ENCODE measurements at regions not wholly inside any gene's neighbourhood (a gene's known extent, or its start where the extent isn't known, plus 50 kb on each side); places are given as distances from the start of the nearest gene placed in this dataset.

GRCh38 chr15:69643971-69644370, 191.4 kb downstream of the RPLP1 start:
- H3K9me3 ChIP-seq (ENCODE audit: control insufficient read depth in 5 of 5, low read length in 5 of 5) = peaks cover 0 to 8% (median 3%) of the 10 kb centered on the region in 5 donors
- no peak overlapping the region for H3K27ac ChIP-seq (ENCODE audit: low read depth, low read length)
- H3K4me3 ChIP-seq (ENCODE audit: low read depth in 1 of 5, low read length in 5 of 5) = no peak overlapping the region
- peaks cover 0 to 7% (median 5%) of the 10 kb centered on the region in 5 donors for H3K4me1 ChIP-seq (ENCODE audit: control insufficient read depth in 5 of 5, insufficient read depth in 5 of 5, low read length in 5 of 5)
- H3K36me3 ChIP-seq (ENCODE audit: control insufficient read depth in 5 of 5, insufficient read depth in 5 of 5, low read length in 5 of 5) = no peaks in the 10 kb centered on the region
- H3K27me3 ChIP-seq (ENCODE audit: control insufficient read depth in 5 of 5, insufficient read depth in 4 of 5, low read length in 5 of 5) = peaks cover 0 to 7% (median 4%) of the 10 kb centered on the region in 5 donors
- no peak overlapping the region for H3K9ac ChIP-seq (ENCODE audit: low read length in 5 of 5)

- peaks cover 0 to 15% (median 4%) of the 10 kb centered on the region in 5 donors for H3K27me3 ChIP-seq (ENCODE audit: control insufficient read depth in 5 of 5, insufficient read depth in 4 of 5, low read length in 5 of 5)
- no peak overlapping the region for H3K4me3 ChIP-seq (ENCODE audit: low read depth in 1 of 5, low read length in 5 of 5)
- H3K27ac ChIP-seq (ENCODE audit: low read depth, low read length) = no peak overlapping the region
- H3K9ac ChIP-seq (ENCODE audit: low read length in 5 of 5) = no peak overlapping the region
- H3K36me3 ChIP-seq (ENCODE audit: control insufficient read depth in 5 of 5, insufficient read depth in 5 of 5, low read length in 5 of 5) = no peaks in the 10 kb centered on the region
- peaks cover 0 to 4% (median 3%) of the 10 kb centered on the region in 5 donors for H3K9me3 ChIP-seq (ENCODE audit: control insufficient read depth in 5 of 5, low read length in 5 of 5)
- H3K4me1 ChIP-seq (ENCODE audit: control insufficient read depth in 5 of 5, insufficient read depth in 5 of 5, low read length in 5 of 5) = peaks cover 0 to 7% (median 5%) of the 10 kb centered on the region in 5 donors
Observed at GRCh38 chr15:69644876-69645275, 192.3 kb downstream of the RPLP1 start.

- no peaks in the 10 kb centered on the region for H3K9me3 ChIP-seq (ENCODE audit: control insufficient read depth in 5 of 5, low read length in 5 of 5)
- H3K9ac ChIP-seq (ENCODE audit: low read length in 5 of 5) = no peak overlapping the region
- H3K4me3 ChIP-seq (ENCODE audit: low read depth in 1 of 5, low read length in 5 of 5) = no peak overlapping the region
- peaks cover 0 to 20% (median 4%) of the 10 kb centered on the region in 5 donors for H3K27me3 ChIP-seq (ENCODE audit: control insufficient read depth in 5 of 5, insufficient read depth in 4 of 5, low read length in 5 of 5)
- H3K27ac ChIP-seq (ENCODE audit: low read depth, low read length) = no peak overlapping the region
- H3K4me1 ChIP-seq (ENCODE audit: control insufficient read depth in 5 of 5, insufficient read depth in 5 of 5, low read length in 5 of 5) = peaks cover 0 to 7% (median 6%) of the 10 kb centered on the region in 5 donors
- no peaks in the 10 kb centered on the region for H3K36me3 ChIP-seq (ENCODE audit: control insufficient read depth in 5 of 5, insufficient read depth in 5 of 5, low read length in 5 of 5)
Observed at GRCh38 chr15:69647142-69647513, 194.5 kb downstream of the RPLP1 start.

DNA sequence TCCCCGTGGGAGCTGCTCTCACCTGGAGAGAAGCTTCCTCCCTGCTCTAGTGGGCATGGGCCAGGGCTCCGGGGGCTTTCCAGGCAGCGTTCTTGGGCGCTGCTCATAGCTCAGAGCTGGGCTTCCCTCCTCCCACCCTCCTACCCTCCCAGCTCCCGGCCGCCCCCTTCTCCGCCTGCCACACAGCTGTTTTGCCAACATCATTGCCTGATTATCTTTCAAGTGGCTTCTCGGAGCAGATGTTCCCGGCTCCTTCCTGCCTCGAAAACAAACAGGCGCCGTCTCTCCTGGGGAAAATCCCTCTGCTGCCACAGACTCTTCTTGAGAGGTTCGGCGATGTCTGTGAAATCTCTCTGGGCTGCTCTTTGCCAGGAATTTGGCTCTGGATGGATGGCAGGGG, 195.6 kb downstream of the RPLP1 start:
- Histone ChIP-seq H3K9ac (ENCODE audit: low read length in 5 of 5) (no peak overlapping the region), H3K36me3 (ENCODE audit: control insufficient read depth in 5 of 5, insufficient read depth in 5 of 5, low read length in 5 of 5) (no peaks in the 10 kb centered on the region), H3K4me3 (ENCODE audit: low read depth in 1 of 5, low read length in 5 of 5) (peak overlapping the region in 1 of 5 donors; percentile 10)

GRCh38 chr15:69648775-69649735, 196.4 kb downstream of the RPLP1 start:
- Histone ChIP-seq H3K4me1 (ENCODE audit: control insufficient read depth in 5 of 5, insufficient read depth in 5 of 5, low read length in 5 of 5) (peaks cover 0 to 15% (median 9%) of the 10 kb centered on the region in 5 donors), H3K36me3 (ENCODE audit: control insufficient read depth in 5 of 5, insufficient read depth in 5 of 5, low read length in 5 of 5) (no peaks in the 10 kb centered on the region), H3K4me3 (ENCODE audit: low read depth in 1 of 5, low read length in 5 of 5) (peak overlapping the region in 1 of 5 donors; percentile 10), H3K9ac (ENCODE audit: low read length in 5 of 5) (no peak overlapping the region), H3K9me3 (ENCODE audit: control insufficient read depth in 5 of 5, low read length in 5 of 5) (no peaks in the 10 kb centered on the region), H3K27ac (ENCODE audit: low read depth, low read length) (no peak overlapping the region), H3K27me3 (ENCODE audit: control insufficient read depth in 5 of 5, insufficient read depth in 4 of 5, low read length in 5 of 5) (peaks cover 0 to 20% (median 4%) of the 10 kb centered on the region in 5 donors)

More for the DNA sequence above, 195.6 kb downstream of the RPLP1 start:
- peaks cover 0 to 20% (median 4%) of the 10 kb centered on the region in 5 donors for H3K27me3 ChIP-seq (ENCODE audit: control insufficient read depth in 5 of 5, insufficient read depth in 4 of 5, low read length in 5 of 5)
- no peak overlapping the region for H3K27ac ChIP-seq (ENCODE audit: low read depth, low read length)
- peaks cover 0 to 15% (median 9%) of the 10 kb centered on the region in 5 donors for H3K4me1 ChIP-seq (ENCODE audit: control insufficient read depth in 5 of 5, insufficient read depth in 5 of 5, low read length in 5 of 5)
- no peaks in the 10 kb centered on the region for H3K9me3 ChIP-seq (ENCODE audit: control insufficient read depth in 5 of 5, low read length in 5 of 5)

GRCh38 chr15:69652293-69652692, 199.7 kb downstream of the RPLP1 start:
- Histone ChIP-seq H3K27me3 (ENCODE audit: control insufficient read depth in 5 of 5, insufficient read depth in 4 of 5, low read length in 5 of 5) (peaks cover 0 to 20% (median 9%) of the 10 kb centered on the region in 5 donors), H3K9ac (ENCODE audit: low read length in 5 of 5) (no peak overlapping the region), H3K4me1 (ENCODE audit: control insufficient read depth in 5 of 5, insufficient read depth in 5 of 5, low read length in 5 of 5) (peaks cover 0 to 21% (median 15%) of the 10 kb centered on the region in 5 donors), H3K27ac (ENCODE audit: low read depth, low read length) (no peak overlapping the region), H3K36me3 (ENCODE audit: control insufficient read depth in 5 of 5, insufficient read depth in 5 of 5, low read length in 5 of 5) (no peaks in the 10 kb centered on the region), H3K9me3 (ENCODE audit: control insufficient read depth in 5 of 5, low read length in 5 of 5) (no peaks in the 10 kb centered on the region), H3K4me3 (ENCODE audit: low read depth in 1 of 5, low read length in 5 of 5) (no peak overlapping the region)

DNA sequence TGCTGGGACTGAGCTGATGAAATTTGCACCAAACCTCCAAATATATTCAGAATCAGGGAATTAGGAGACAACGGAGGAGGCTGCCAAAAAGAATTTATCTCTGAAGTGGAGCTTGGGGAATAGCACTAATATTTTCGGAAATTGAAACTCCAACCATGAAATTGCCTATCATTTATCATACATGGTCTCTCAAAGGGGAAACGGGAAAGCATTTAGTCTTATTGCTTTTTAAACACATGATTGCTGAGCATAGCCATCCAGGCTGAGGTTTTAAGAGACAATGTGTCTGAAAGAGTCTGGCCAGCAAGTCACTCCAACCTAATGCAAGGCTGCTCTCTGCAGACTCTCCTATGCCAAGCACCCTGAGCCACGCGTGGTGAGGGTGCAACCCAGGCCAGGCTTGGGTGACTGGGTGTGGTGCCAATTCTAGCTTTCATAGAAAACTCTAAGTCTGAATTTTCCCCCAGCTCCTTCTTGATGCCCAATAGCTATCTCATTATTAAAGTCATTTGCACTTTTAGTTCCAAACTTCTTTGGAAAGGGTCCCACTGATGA, 200.2 kb downstream of the RPLP1 start:
- Histone ChIP-seq H3K27ac (ENCODE audit: low read depth, low read length) (no peak overlapping the region), H3K9me3 (ENCODE audit: control insufficient read depth in 5 of 5, low read length in 5 of 5) (no peaks in the 10 kb centered on the region), H3K27me3 (ENCODE audit: control insufficient read depth in 5 of 5, insufficient read depth in 4 of 5, low read length in 5 of 5) (peaks cover 0 to 20% (median 10%) of the 10 kb centered on the region in 5 donors), H3K36me3 (ENCODE audit: control insufficient read depth in 5 of 5, insufficient read depth in 5 of 5, low read length in 5 of 5) (no peaks in the 10 kb centered on the region), H3K9ac (ENCODE audit: low read length in 5 of 5) (no peak overlapping the region), H3K4me3 (ENCODE audit: low read depth in 1 of 5, low read length in 5 of 5) (no peak overlapping the region), H3K4me1 (ENCODE audit: control insufficient read depth in 5 of 5, insufficient read depth in 5 of 5, low read length in 5 of 5) (peaks cover 0 to 21% (median 15%) of the 10 kb centered on the region in 5 donors)

DNA sequence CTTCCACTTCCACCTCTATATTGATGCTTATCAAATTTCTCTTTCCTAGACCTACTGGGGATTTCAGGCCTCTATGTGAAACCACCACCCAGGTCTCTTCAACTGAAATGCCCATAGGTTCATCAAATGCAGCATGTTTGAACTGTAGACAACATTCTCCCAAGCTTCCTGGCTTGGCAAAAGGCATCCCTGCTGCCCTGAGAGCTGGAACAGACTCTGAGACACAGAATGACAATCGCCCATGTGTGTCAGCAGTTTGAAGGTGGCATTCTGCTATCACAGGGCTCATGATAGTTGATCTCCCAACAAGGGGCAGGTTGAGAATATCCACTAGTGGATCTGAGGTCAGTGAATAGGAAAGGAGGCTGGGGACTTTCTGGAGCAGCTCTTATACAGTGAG, 200.7 kb downstream of the RPLP1 start:
- Histone ChIP-seq H3K4me1 (ENCODE audit: control insufficient read depth in 5 of 5, insufficient read depth in 5 of 5, low read length in 5 of 5) (peaks cover 0 to 17% (median 13%) of the 10 kb centered on the region in 5 donors), H3K9me3 (ENCODE audit: control insufficient read depth in 5 of 5, low read length in 5 of 5) (no peaks in the 10 kb centered on the region), H3K9ac (ENCODE audit: low read length in 5 of 5) (no peak overlapping the region), H3K4me3 (ENCODE audit: low read depth in 1 of 5, low read length in 5 of 5) (no peak overlapping the region), H3K36me3 (ENCODE audit: control insufficient read depth in 5 of 5, insufficient read depth in 5 of 5, low read length in 5 of 5) (no peaks in the 10 kb centered on the region), H3K27ac (ENCODE audit: low read depth, low read length) (no peak overlapping the region), H3K27me3 (ENCODE audit: control insufficient read depth in 5 of 5, insufficient read depth in 4 of 5, low read length in 5 of 5) (peaks cover 0 to 20% (median 7%) of the 10 kb centered on the region in 5 donors)

GRCh38 chr15:69653846-69654245, 201.2 kb downstream of the RPLP1 start:
- Histone ChIP-seq H3K27me3 (ENCODE audit: control insufficient read depth in 5 of 5, insufficient read depth in 4 of 5, low read length in 5 of 5) (peaks cover 0 to 15% (median 7%) of the 10 kb centered on the region in 5 donors), H3K9ac (ENCODE audit: low read length in 5 of 5) (no peak overlapping the region), H3K4me3 (ENCODE audit: low read depth in 1 of 5, low read length in 5 of 5) (no peak overlapping the region), H3K27ac (ENCODE audit: low read depth, low read length) (no peak overlapping the region), H3K36me3 (ENCODE audit: control insufficient read depth in 5 of 5, insufficient read depth in 5 of 5, low read length in 5 of 5) (no peaks in the 10 kb centered on the region), H3K4me1 (ENCODE audit: control insufficient read depth in 5 of 5, insufficient read depth in 5 of 5, low read length in 5 of 5) (peaks cover 0 to 14% (median 8%) of the 10 kb centered on the region in 5 donors), H3K9me3 (ENCODE audit: control insufficient read depth in 5 of 5, low read length in 5 of 5) (no peaks in the 10 kb centered on the region)
